Tibial nerve (tissue), 3 donors: ENCODE measurements at regions not wholly inside any gene's neighbourhood (a gene's known extent, or its start where the extent isn't known, plus 50 kb on each side); places are given as distances from the start of the nearest gene placed in this dataset.

ENCODE experiments used
- CTCF ChIP-seq, 5 experiments: fragments of 200-600 bp in 3 of 5; fragments of 450-650 bp in 2 of 5; sonication (generic) in 3 of 5; IDR thresholded peaks; one replicate each; pipeline ENCODE4 v1.5.1; 2016 to 2019; ENCODE audit warnings: antibody characterized with exemption in 5 of 5, mild to moderate bottlenecking in 3 of 5, moderate library complexity in 2 of 5
- POLR2A ChIP-seq, 2 donors: fragments of 450-650 bp; IDR thresholded peaks; one replicate each; pipeline ENCODE4 v1.6.1; 2017; ENCODE audit warnings: antibody characterized with exemption in 2 of 2, mild to moderate bottlenecking in 2 of 2, moderate library complexity in 2 of 2

GRCh38 chrX:118231464-118231863 is 114.4 kb upstream of the WDR44 start:
- TF ChIP-seq CTCF (IDR thresholded peaks at IDR 0.05): no peak
- no peak for TF ChIP-seq POLR2A (IDR thresholded peaks at IDR 0.05)
